ENCODE measurements at regions not wholly inside any gene's neighbourhood (a gene's known extent, or its start where the extent isn't known, plus 50 kb on each side); places are given as distances from the start of the nearest gene placed in this dataset.

- no peak for TF ChIP-seq CTCF (IDR thresholded peaks at IDR 0.05)
- Histone ChIP-seq H3K4me1 (no peaks in the 10 kb centered on the region), H3K4me3 (no peak overlapping the region), H3K27ac (no peak overlapping the region), H3K36me3 (no peaks in the 10 kb centered on the region), H3K27me3 (no peaks in the 10 kb centered on the region), H3K9me3 (peaks cover 0 to 8% (median 0%) of the 10 kb centered on the region in 11 donors)
- DNase-seq (no peak), ATAC-seq (no peak)
- intact Hi-C loops (cut with DNase I) = no loop called here
- WGBS, 2 donors = 5 to 7% methylated on average over 2 of the region's 2 CpGs
Observed at GRCh38 chr13:89496478-89496877, 1825.3 kb downstream of the SLITRK5 start.

- intact Hi-C loops (cut with DNase I) = no loop called here
- TF ChIP-seq CTCF (IDR thresholded peaks at IDR 0.05) = no peak
- ATAC-seq = no peak
Observed at GRCh38 chr13:89497658-89498057, 1826.5 kb downstream of the SLITRK5 start.

GRCh38 chr13:89502286-89502685 is 1831.1 kb downstream of the SLITRK5 start:
- Histone ChIP-seq H3K4me1 (no peaks in the 10 kb centered on the region), H3K36me3 (no peaks in the 10 kb centered on the region), H3K4me3 (no peak overlapping the region), H3K9me3 (no peaks in the 10 kb centered on the region), H3K27me3 (no peaks in the 10 kb centered on the region), H3K27ac (no peak overlapping the region)
- TF ChIP-seq CTCF (IDR thresholded peaks at IDR 0.05) = no peak
- intact Hi-C loops (cut with DNase I) = no loop called here
- no peak for DNase-seq
- WGBS, 2 donors = 45 to 71% methylated on average over 2 of the region's 2 CpGs
- ATAC-seq = no peak

More at GRCh38 chr13:89497658-89498057, 1826.5 kb downstream of the SLITRK5 start:
- DNase-seq = no peak
- no peak overlapping the region for H3K27ac ChIP-seq
- no peaks in the 10 kb centered on the region for H3K4me1 ChIP-seq
- no peaks in the 10 kb centered on the region for H3K27me3 ChIP-seq
- no peaks in the 10 kb centered on the region for H3K36me3 ChIP-seq
- 69 to 71% methylated on average over 4 of the region's 4 CpGs for WGBS, 2 donors
- peaks cover 0 to under 1% (median 0%) of the 10 kb centered on the region in 11 donors for H3K9me3 ChIP-seq
- no peak overlapping the region for H3K4me3 ChIP-seq

DNA sequence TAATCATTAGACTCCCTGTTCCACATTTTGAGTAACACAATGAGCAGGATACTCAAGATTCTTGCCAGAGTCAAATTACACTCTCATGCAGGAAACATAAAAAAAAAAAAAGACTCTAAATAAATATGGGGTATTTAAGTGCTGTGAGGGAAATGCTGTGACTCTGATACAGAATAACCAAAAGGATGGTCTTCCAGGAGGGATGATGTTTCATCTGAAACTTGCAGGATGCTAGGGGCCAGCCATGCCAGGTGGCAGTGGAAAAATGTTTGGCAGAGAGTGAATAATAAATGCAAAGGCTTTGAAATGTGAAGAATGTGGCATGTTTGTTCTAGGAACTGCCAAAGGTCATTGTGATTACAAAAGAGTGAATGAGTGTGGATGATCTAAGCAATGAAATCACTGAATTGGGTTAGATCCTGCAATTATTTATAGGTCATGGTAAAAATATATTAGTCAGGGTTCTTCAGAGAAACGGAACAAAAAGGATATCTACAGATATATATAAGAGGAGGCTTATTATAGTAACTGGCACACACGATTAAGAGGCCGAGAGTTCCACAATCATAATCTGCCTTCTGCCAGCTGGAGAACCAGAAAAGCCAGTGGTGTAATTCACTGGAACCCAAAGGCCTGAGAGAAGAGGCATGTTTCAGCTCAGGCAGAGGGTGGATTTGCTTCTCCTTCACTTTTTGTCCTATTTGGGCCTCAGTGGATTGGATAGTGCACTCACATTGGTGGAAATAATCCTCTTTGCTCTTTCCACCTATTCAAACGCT is 1832.8 kb upstream of the MIR17HG start:
- Histone ChIP-seq H3K27me3 (no peaks in the 10 kb centered on the region), H3K36me3 (no peaks in the 10 kb centered on the region), H3K9me3 (peaks cover 0 to 23% (median 0%) of the 10 kb centered on the region in 11 donors), H3K27ac (peak overlapping the region in 9 of 10 donors; percentile 11 to 72 (median 51)), H3K4me3 (no peak overlapping the region), H3K4me1 (peaks cover 0 to 16% (median 0%) of the 10 kb centered on the region in 9 donors)
- intact Hi-C loops (cut with DNase I) = loop anchor here in 1 of 10 donors (10.0 kb wide), 1 partner anchor 60 kb away; no protein-coding TSS in a partner anchor
- ATAC-seq (peak; percentile 33 to 97 (median 86)), DNase-seq (peak in 1 of 2 donors; percentile 8)
- no peak for TF ChIP-seq CTCF (IDR thresholded peaks at IDR 0.05)
- 13 to 24% methylated on average over 4 of the region's 4 CpGs for WGBS, 2 donors

Data from heart right ventricle (tissue), 16 donors.